ENCODE measurements at regions not wholly inside any gene's neighbourhood (a gene's known extent, or its start where the extent isn't known, plus 50 kb on each side); places are given as distances from the start of the nearest gene placed in this dataset.

DNA sequence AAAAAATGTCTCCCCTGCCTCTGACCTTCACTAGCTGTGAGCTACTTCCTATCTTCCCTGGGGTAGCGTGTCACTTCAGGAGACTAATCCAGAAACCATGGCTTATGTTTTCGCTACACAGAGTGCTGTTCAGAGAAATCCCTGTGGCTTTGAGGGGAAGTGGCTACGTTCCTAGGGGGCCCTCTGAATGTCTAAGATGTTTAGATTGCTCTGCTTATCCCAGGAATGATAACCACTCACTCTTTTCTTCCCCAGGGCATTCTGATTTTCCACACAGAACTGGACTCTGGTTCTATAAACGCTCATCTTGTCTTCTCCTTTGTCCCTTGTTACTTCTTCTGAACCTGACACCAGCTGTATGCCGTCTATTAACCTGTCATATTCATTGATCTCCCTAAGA is 572.5 kb downstream of the OLFM4 start:
- Histone ChIP-seq H3K9me3 (ENCODE audit: insufficient read depth, low read length, severe bottlenecking) (no peaks in the 10 kb centered on the region), H3K9ac (ENCODE audit: low read depth, low read length) (no peak overlapping the region), H3K4me3 (ENCODE audit: low read depth in 1 of 2, low read length in 2 of 2) (no peak overlapping the region), H3K4me1 (ENCODE audit: insufficient read depth, low read length) (no peaks in the 10 kb centered on the region), H2AFZ (ENCODE audit: low read depth, low read length) (no peak overlapping the region), H3K27me3 (ENCODE audit: insufficient read depth, low read length, poor library complexity) (no peaks in the 10 kb centered on the region), H3K4me2 (ENCODE audit: insufficient read depth, low read length) (no peak overlapping the region), H4K20me1 (ENCODE audit: insufficient read depth, low read length) (no peaks in the 10 kb centered on the region), H3K79me2 (ENCODE audit: insufficient read depth, low read length) (no peaks in the 10 kb centered on the region), H3K27ac (ENCODE audit: low read length) (no peak overlapping the region), H3K36me3 (ENCODE audit: insufficient read depth, low read length) (no peaks in the 10 kb centered on the region)
- TF ChIP-seq CTCF (IDR thresholded peaks at IDR 0.05; ENCODE audit: borderline replicate concordance, extremely low read depth, low read length, poor library complexity, severe bottlenecking): no peak
- TF ChIP-seq EZH2 (IDR thresholded peaks at IDR 0.05; ENCODE audit: borderline replicate concordance, low read depth, low read length, severe bottlenecking): no peak
- ATAC-seq (ENCODE audit: insufficient read depth, low read depth) (no peak), DNase-seq (no peak)

GRCh38 chr13:53605326-53605725 is 576.7 kb downstream of the OLFM4 start:
- Histone ChIP-seq H3K27me3 (ENCODE audit: insufficient read depth, low read length, poor library complexity) (no peaks in the 10 kb centered on the region), H4K20me1 (ENCODE audit: insufficient read depth, low read length) (no peaks in the 10 kb centered on the region), H3K4me1 (ENCODE audit: insufficient read depth, low read length) (no peaks in the 10 kb centered on the region), H3K79me2 (ENCODE audit: insufficient read depth, low read length) (no peaks in the 10 kb centered on the region), H3K4me2 (ENCODE audit: insufficient read depth, low read length) (no peak overlapping the region), H2AFZ (ENCODE audit: low read depth, low read length) (no peak overlapping the region), H3K4me3 (ENCODE audit: low read depth in 1 of 2, low read length in 2 of 2) (no peak overlapping the region), H3K9me3 (ENCODE audit: insufficient read depth, low read length, severe bottlenecking) (no peaks in the 10 kb centered on the region), H3K36me3 (ENCODE audit: insufficient read depth, low read length) (no peaks in the 10 kb centered on the region), H3K9ac (ENCODE audit: low read depth, low read length) (no peak overlapping the region), H3K27ac (ENCODE audit: low read length) (no peak overlapping the region)
- DNase-seq (no peak), ATAC-seq (ENCODE audit: insufficient read depth, low read depth) (no peak)
- TF ChIP-seq CTCF (IDR thresholded peaks at IDR 0.05; ENCODE audit: borderline replicate concordance, extremely low read depth, low read length, poor library complexity, severe bottlenecking): no peak
- TF ChIP-seq EZH2 (IDR thresholded peaks at IDR 0.05; ENCODE audit: borderline replicate concordance, low read depth, low read length, severe bottlenecking): no peak

- Histone ChIP-seq H3K9me3 (ENCODE audit: insufficient read depth, low read length, severe bottlenecking) (no peaks in the 10 kb centered on the region), H3K4me2 (ENCODE audit: insufficient read depth, low read length) (no peak overlapping the region), H3K36me3 (ENCODE audit: insufficient read depth, low read length) (no peaks in the 10 kb centered on the region), H3K27ac (ENCODE audit: low read length) (no peak overlapping the region), H3K4me3 (ENCODE audit: low read depth in 1 of 2, low read length in 2 of 2) (no peak overlapping the region), H3K4me1 (ENCODE audit: insufficient read depth, low read length) (no peaks in the 10 kb centered on the region), H3K9ac (ENCODE audit: low read depth, low read length) (no peak overlapping the region), H3K79me2 (ENCODE audit: insufficient read depth, low read length) (no peaks in the 10 kb centered on the region), H4K20me1 (ENCODE audit: insufficient read depth, low read length) (no peaks in the 10 kb centered on the region), H3K27me3 (ENCODE audit: insufficient read depth, low read length, poor library complexity) (no peaks in the 10 kb centered on the region), H2AFZ (ENCODE audit: low read depth, low read length) (no peak overlapping the region)
- DNase-seq: no peak
- TF ChIP-seq EZH2 (IDR thresholded peaks at IDR 0.05; ENCODE audit: borderline replicate concordance, low read depth, low read length, severe bottlenecking): no peak
- no peak for TF ChIP-seq CTCF (IDR thresholded peaks at IDR 0.05; ENCODE audit: borderline replicate concordance, extremely low read depth, low read length, poor library complexity, severe bottlenecking)
- no peak for ATAC-seq (ENCODE audit: insufficient read depth, low read depth)
These were observed 583.6 kb downstream of the OLFM4 start for GRCh38 chr13:53612200-53612599.

DNA sequence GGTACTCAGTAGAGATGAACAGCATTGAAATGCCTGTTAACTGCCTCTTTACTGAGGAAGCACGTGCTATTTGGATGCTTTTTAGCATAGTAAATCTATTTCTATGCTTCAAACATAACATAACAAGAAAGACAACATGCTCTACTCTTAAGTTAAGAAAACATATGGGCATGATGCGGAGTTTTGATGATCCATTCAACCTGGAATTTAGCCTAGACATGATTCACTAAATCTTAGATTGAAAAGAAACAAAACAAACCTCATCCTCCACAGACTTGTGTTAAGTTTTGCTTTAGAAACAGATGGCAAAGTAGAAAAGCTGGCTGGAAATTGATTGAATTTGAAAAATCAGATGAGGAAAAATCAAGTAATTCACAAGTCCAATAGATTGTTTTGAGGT is 593.8 kb downstream of the OLFM4 start:
- ATAC-seq (ENCODE audit: insufficient read depth, low read depth) (no peak), DNase-seq (no peak)
- Histone ChIP-seq H3K79me2 (ENCODE audit: insufficient read depth, low read length) (no peaks in the 10 kb centered on the region), H2AFZ (ENCODE audit: low read depth, low read length) (no peak overlapping the region), H3K4me1 (ENCODE audit: insufficient read depth, low read length) (no peaks in the 10 kb centered on the region), H3K4me3 (ENCODE audit: low read depth in 1 of 2, low read length in 2 of 2) (no peak overlapping the region), H3K36me3 (ENCODE audit: insufficient read depth, low read length) (no peaks in the 10 kb centered on the region), H3K27ac (ENCODE audit: low read length) (no peak overlapping the region), H3K27me3 (ENCODE audit: insufficient read depth, low read length, poor library complexity) (no peaks in the 10 kb centered on the region), H3K9ac (ENCODE audit: low read depth, low read length) (no peak overlapping the region), H3K4me2 (ENCODE audit: insufficient read depth, low read length) (no peak overlapping the region), H3K9me3 (ENCODE audit: insufficient read depth, low read length, severe bottlenecking) (no peaks in the 10 kb centered on the region), H4K20me1 (ENCODE audit: insufficient read depth, low read length) (no peaks in the 10 kb centered on the region)
- TF ChIP-seq CTCF (IDR thresholded peaks at IDR 0.05; ENCODE audit: borderline replicate concordance, extremely low read depth, low read length, poor library complexity, severe bottlenecking) (no peak), EZH2 (IDR thresholded peaks at IDR 0.05; ENCODE audit: borderline replicate concordance, low read depth, low read length, severe bottlenecking) (no peak)
